Body of pancreas (tissue), 4 donors: ENCODE measurements at regions not wholly inside any gene's neighbourhood (a gene's known extent, or its start where the extent isn't known, plus 50 kb on each side); places are given as distances from the start of the nearest gene placed in this dataset.

Experiments
- ATAC-seq: fragments of 150-250 bp; one replicate; pipeline ENCODE4 v1.9.1; 2016
- DNase-seq, 4 donors: peaks; one replicate each; pipeline ENCODE4 v3.0.0-alpha.2; 2019
- H3K27ac ChIP-seq, 4 donors: fragments of 200-600 bp; sonication (generic); 1 replicate in 3 of 4; 2 replicates in 1 of 4; pipeline versions ENCODE4 v1.5.1 to v1.6.1; 2016 to 2019; ENCODE audit warnings: mild to moderate bottlenecking in 1 of 4, mixed read lengths in 1 of 4, moderate library complexity in 1 of 4
- H3K27me3 ChIP-seq, 2 donors: fragments of 200-600 bp; sonication (generic); one replicate each; pipeline ENCODE4 v1.6.0; 2016; ENCODE audit warnings: mild to moderate bottlenecking in 1 of 2
- H3K36me3 ChIP-seq, 2 donors: fragments of 200-600 bp; sonication (generic); replicated peaks in 1 of 2; 2 replicates each; pipeline ENCODE4 v1.5.1; 2016; ENCODE audit warnings: low read depth in 2 of 2; ENCODE audit not compliant: insufficient read depth in 1 of 2
- H3K4me1 ChIP-seq: fragments of 200-600 bp; sonication (generic); one replicate; pipeline ENCODE4 v1.6.0; 2016
- H3K4me3 ChIP-seq, 2 donors: fragments of 200-600 bp; sonication (generic); 1 replicate in 1 of 2; 2 replicates in 1 of 2; pipeline ENCODE4 v1.5.1; 2016 to 2019
- H3K9me3 ChIP-seq, 3 donors: fragments of 200-600 bp; sonication (generic); 1 replicate in 2 of 3; 2 replicates in 1 of 3; pipeline ENCODE4 v1.5.1; 2016
- POLR2A ChIP-seq, 3 donors: fragments of 450-650 bp; IDR thresholded peaks; one replicate each; pipeline ENCODE4 v1.6.1; 2016; ENCODE audit warnings: antibody characterized with exemption in 3 of 3, mild to moderate bottlenecking in 2 of 3
- WGBS, 2 donors: methylation state at CpG; one replicate each; pipeline ENCODE4 v1.1.5; 2017; 5-methylcytosine and 5-hydroxymethylcytosine counted together
- intact Hi-C: fragments of 100-400 bp; cut with DNase I; formaldehyde crosslinking; loops from one replicate; pipeline ENCODE4 v1.15.1; 2023
- TF ChIP-seq, protein P1 (sequence below), 7 experiments: fragments of 450-650 bp in 4 of 7; fragments of 200-600 bp in 3 of 7; sonication (generic) in 3 of 7; IDR thresholded peaks; one replicate each; pipeline ENCODE4 v1.5.1; 2016 to 2019; ENCODE audit warnings: antibody characterized with exemption in 7 of 7

DNA sequence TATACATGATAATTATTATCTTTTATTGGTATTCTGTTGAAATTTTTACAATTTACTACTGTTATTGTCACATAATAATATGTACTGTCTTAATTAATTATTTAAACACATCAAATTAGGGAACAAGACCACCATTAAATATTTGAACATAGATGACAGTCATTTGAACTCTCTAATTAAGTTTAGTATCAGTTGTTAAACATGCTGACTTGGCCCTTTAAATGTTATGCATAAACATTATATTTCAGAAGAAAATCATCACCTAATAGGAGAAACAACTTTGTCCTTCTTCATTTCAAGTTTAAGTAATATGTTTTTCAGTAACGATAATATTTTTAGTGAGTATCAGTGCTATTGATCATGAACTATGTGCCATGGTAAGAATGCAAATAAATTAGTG is 623.5 kb upstream of the GNPDA2 start:
- no peak overlapping the region for H3K27ac ChIP-seq
- intact Hi-C loops: no loop called here
- H3K9me3 ChIP-seq: no peaks in the 10 kb centered on the region
- 57 to 69% methylated on average over 1 of the region's 1 CpG for WGBS, 2 donors
- TF ChIP-seq, protein P1, sequence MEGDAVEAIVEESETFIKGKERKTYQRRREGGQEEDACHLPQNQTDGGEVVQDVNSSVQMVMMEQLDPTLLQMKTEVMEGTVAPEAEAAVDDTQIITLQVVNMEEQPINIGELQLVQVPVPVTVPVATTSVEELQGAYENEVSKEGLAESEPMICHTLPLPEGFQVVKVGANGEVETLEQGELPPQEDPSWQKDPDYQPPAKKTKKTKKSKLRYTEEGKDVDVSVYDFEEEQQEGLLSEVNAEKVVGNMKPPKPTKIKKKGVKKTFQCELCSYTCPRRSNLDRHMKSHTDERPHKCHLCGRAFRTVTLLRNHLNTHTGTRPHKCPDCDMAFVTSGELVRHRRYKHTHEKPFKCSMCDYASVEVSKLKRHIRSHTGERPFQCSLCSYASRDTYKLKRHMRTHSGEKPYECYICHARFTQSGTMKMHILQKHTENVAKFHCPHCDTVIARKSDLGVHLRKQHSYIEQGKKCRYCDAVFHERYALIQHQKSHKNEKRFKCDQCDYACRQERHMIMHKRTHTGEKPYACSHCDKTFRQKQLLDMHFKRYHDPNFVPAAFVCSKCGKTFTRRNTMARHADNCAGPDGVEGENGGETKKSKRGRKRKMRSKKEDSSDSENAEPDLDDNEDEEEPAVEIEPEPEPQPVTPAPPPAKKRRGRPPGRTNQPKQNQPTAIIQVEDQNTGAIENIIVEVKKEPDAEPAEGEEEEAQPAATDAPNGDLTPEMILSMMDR (IDR thresholded peaks at IDR 0.05): no peak
- no peak for TF ChIP-seq POLR2A (IDR thresholded peaks at IDR 0.05)
- DNase-seq (no peak), ATAC-seq (no peak)
- no peaks in the 10 kb centered on the region for H3K27me3 ChIP-seq
- H3K4me3 ChIP-seq: no peak overlapping the region
- H3K4me1 ChIP-seq: no peaks in the 10 kb centered on the region
- H3K36me3 ChIP-seq: no peaks in the 10 kb centered on the region

DNA sequence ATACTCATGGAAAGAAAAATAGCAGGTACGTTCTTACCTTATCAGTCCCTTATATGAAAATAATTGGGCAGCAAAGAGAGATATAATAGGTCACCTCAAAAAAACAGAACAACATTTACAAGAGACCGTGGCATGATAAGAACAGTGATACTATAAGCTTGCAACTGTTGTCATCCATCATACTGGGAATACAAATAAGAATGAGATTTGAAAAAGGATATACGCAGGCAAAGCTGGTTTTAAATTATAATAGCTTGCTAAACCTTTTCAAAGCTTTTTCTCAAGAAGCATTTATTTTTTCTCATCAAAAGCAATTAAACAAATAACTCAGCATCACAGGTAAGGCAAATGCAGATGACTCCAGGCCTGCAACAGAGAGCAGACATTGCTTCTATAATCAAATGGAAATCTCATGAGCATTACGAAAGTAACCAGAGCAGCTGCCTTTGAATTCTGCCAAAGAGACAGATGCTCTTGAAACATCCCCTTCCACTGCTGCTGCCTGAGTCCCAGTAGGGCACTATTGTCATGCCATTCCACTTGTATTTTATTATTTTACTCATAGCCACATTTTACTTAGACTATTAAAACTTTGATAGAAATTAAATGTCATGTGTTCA is 620.6 kb upstream of the GNPDA2 start:
- Histone ChIP-seq H3K4me1 (no peaks in the 10 kb centered on the region), H3K9me3 (no peaks in the 10 kb centered on the region), H3K27me3 (no peaks in the 10 kb centered on the region), H3K27ac (no peak overlapping the region), H3K4me3 (no peak overlapping the region), H3K36me3 (no peaks in the 10 kb centered on the region)
- no peak for TF ChIP-seq POLR2A (IDR thresholded peaks at IDR 0.05)
- TF ChIP-seq, protein P1 (IDR thresholded peaks at IDR 0.05): no peak
- intact Hi-C loops: no loop called here
- DNase-seq (no peak), ATAC-seq (no peak)
- WGBS, 2 donors: 32 to 34% methylated on average over 4 of the region's 4 CpGs

DNA sequence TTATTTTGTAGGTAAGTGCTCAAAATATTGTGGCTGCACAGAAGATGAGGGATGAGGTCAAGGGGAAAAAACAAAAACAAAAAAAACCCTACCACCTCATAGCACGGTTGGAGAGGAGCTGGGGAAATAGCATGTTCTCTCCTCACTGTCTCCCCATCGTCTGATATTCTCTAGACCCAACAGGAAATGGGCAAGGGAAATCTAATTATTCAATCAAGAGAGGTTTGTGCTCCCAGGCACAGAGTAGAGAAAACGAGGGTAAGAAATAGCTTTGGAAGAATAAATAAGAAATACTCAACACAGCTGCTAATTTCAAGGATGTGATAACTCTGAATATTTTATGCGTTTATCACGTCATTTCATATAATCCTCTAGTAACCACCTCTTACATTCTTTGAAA is 619.2 kb upstream of the GNPDA2 start:
- no peak for TF ChIP-seq POLR2A (IDR thresholded peaks at IDR 0.05)
- TF ChIP-seq, protein P1 (IDR thresholded peaks at IDR 0.05): no peak

DNA sequence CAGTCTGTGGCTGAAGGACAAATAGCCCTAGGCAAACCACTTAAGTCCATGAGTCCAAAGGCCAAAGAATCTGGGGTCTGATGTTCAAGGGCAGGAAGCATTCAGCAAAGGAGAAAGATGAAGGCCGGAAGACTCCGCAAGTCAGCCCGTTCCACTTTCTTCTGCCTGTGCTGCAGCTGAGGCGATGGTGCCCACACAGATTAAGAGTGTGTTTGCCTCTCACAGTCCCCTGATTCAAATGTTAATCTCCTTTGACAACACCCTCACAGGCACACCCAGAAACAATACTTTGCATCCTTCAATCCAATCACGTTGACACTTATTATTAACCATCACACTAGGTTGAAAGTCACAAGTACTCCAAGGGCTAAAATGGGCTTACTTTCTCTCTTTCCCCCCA is 605.4 kb upstream of the GNPDA2 start:
- intact Hi-C loops: no loop called here
- no peaks in the 10 kb centered on the region for H3K27me3 ChIP-seq
- TF ChIP-seq, protein P1 (IDR thresholded peaks at IDR 0.05): no peak
- TF ChIP-seq POLR2A (IDR thresholded peaks at IDR 0.05): no peak
- no peak overlapping the region for H3K27ac ChIP-seq
- DNase-seq (no peak), ATAC-seq (no peak)
- no peaks in the 10 kb centered on the region for H3K4me1 ChIP-seq
- H3K36me3 ChIP-seq: no peaks in the 10 kb centered on the region
- H3K4me3 ChIP-seq: no peak overlapping the region
- no peaks in the 10 kb centered on the region for H3K9me3 ChIP-seq
- 55 to 58% methylated on average over 5 of the region's 5 CpGs for WGBS, 2 donors

More for the DNA sequence above, 619.2 kb upstream of the GNPDA2 start:
- H3K4me3 ChIP-seq: no peak overlapping the region
- WGBS, 2 donors: 52% methylated on average over 5 of the region's 5 CpGs
- no peaks in the 10 kb centered on the region for H3K4me1 ChIP-seq
- ATAC-seq (no peak), DNase-seq (no peak)
- H3K36me3 ChIP-seq: no peaks in the 10 kb centered on the region
- no peaks in the 10 kb centered on the region for H3K9me3 ChIP-seq
- intact Hi-C loops: no loop called here
- H3K27ac ChIP-seq: no peak overlapping the region
- no peaks in the 10 kb centered on the region for H3K27me3 ChIP-seq

DNA sequence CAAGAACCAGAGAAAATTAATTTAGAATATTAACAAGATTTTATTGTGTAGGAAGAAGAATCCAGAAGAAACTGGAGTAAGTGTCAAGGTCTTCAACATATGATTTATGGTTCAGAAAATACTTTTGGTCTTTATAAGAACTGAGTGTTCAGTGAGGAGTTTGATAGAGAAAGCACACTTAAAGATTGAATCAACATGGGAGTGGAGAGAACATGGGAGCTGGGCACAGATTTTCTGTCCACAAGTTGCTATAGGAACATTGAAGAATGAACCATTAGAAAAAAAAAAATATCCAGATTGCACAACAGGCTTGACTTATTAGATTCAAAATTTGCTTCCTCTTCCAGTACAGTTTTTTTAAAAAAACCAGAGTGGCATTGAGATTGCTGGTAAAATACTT is 601.2 kb upstream of the GNPDA2 start:
- no peak for TF ChIP-seq POLR2A (IDR thresholded peaks at IDR 0.05)
- TF ChIP-seq, protein P1 (IDR thresholded peaks at IDR 0.05): no peak
- no peak for DNase-seq
- no peaks in the 10 kb centered on the region for H3K36me3 ChIP-seq
- H3K27me3 ChIP-seq: no peaks in the 10 kb centered on the region
- no peak for ATAC-seq
- H3K4me1 ChIP-seq: no peaks in the 10 kb centered on the region
- no peak overlapping the region for H3K27ac ChIP-seq
- intact Hi-C loops: no loop called here
- no peaks in the 10 kb centered on the region for H3K9me3 ChIP-seq
- no peak overlapping the region for H3K4me3 ChIP-seq
